A673 (cell line): ENCODE measurements at regions not wholly inside any gene's neighbourhood (a gene's known extent, or its start where the extent isn't known, plus 50 kb on each side); places are given as distances from the start of the nearest gene placed in this dataset.

Source experiments
- EZH2 ChIP-seq: fragments of 200-600 bp; sonication (generic); IDR thresholded peaks from 2 replicates; pipeline ENCODE4 v1.6.1; 2017; ENCODE audit warnings: borderline replicate concordance, low read depth, mild to moderate bottlenecking, mixed read lengths, antibody characterized with exemption, low read length; ENCODE audit not compliant: poor library complexity, severe bottlenecking
- TF ChIP-seq, protein P1 (sequence below): fragments of 300-800, 200-600 bp; sonication (generic); conservative IDR thresholded peaks from 2 replicates; pipeline ENCODE4 v1.5.1; 2017; ENCODE audit warnings: low read depth, mild to moderate bottlenecking, antibody characterized with exemption, low read length, moderate library complexity, mixed read lengths

DNA sequence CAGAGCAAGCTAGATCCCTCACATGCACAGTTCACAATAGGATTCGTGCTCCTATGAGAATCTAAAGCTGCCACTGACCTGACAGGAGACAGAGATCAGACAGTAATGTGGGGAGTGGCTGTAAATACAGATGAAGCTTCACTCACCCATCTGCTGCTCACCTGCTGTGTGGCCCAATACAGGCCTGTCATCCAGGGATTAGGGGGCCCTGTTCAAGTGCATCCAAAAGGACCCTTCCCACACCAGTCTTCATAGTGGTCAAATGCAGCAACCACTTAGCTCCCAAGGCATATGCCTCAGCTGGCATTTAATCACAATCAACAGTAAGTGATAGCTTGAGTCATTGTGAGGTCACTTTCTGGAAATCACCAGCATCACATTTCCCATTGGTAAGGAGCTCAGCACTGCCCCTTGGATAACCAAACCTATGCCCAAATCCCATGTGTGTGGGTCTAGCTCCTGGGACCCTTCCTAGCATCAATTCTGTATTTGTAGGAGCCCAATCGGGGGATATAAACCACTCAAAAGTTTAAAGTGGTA is 65.6 kb downstream of the OR4C45 start:
- TF ChIP-seq, protein P1, sequence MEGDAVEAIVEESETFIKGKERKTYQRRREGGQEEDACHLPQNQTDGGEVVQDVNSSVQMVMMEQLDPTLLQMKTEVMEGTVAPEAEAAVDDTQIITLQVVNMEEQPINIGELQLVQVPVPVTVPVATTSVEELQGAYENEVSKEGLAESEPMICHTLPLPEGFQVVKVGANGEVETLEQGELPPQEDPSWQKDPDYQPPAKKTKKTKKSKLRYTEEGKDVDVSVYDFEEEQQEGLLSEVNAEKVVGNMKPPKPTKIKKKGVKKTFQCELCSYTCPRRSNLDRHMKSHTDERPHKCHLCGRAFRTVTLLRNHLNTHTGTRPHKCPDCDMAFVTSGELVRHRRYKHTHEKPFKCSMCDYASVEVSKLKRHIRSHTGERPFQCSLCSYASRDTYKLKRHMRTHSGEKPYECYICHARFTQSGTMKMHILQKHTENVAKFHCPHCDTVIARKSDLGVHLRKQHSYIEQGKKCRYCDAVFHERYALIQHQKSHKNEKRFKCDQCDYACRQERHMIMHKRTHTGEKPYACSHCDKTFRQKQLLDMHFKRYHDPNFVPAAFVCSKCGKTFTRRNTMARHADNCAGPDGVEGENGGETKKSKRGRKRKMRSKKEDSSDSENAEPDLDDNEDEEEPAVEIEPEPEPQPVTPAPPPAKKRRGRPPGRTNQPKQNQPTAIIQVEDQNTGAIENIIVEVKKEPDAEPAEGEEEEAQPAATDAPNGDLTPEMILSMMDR = no peak
- TF ChIP-seq EZH2 = no peak
